Type B pancreatic cell (in vitro differentiated cells): ENCODE measurements at regions not wholly inside any gene's neighbourhood (a gene's known extent, or its start where the extent isn't known, plus 50 kb on each side); places are given as distances from the start of the nearest gene placed in this dataset.

Experiments
- DNase-seq: peaks from one replicate; pipeline ENCODE4 v3.0.0; 2021; ENCODE audit warnings: mixed read lengths; ENCODE audit not compliant: unreplicated experiment; ENCODE audit errors: extremely low spot score
- H3K27ac Mint-ChIP-seq: 2 replicates; pipeline ENCODE4 v1.8.0; 2021; ENCODE audit warnings: mild to moderate bottlenecking, mixed read lengths
- H3K27me3 Mint-ChIP-seq: 2 replicates; pipeline ENCODE4 v1.8.0; 2021; ENCODE audit warnings: mixed read lengths
- H3K36me3 Mint-ChIP-seq: 2 replicates; pipeline ENCODE4 v1.8.0; 2021; ENCODE audit warnings: mixed read lengths
- H3K4me1 Mint-ChIP-seq: one replicate; pipeline ENCODE4 v1.8.0; 2021; ENCODE audit warnings: mixed read lengths; ENCODE audit not compliant: unreplicated experiment
- H3K4me3 Mint-ChIP-seq: 2 replicates; pipeline ENCODE4 v1.8.0; 2021; ENCODE audit warnings: mild to moderate bottlenecking, mixed read lengths
- H3K9me3 Mint-ChIP-seq: 2 replicates; pipeline ENCODE4 v1.8.0; 2021; ENCODE audit warnings: mixed read lengths
- TF ChIP-seq, protein P1 (sequence below): fragments of 200-600 bp; sonication (generic); conservative IDR thresholded peaks from 2 replicates; pipeline ENCODE4 v1.5.0; 2021; ENCODE audit warnings: antibody characterized with exemption, mild to moderate bottlenecking

DNA sequence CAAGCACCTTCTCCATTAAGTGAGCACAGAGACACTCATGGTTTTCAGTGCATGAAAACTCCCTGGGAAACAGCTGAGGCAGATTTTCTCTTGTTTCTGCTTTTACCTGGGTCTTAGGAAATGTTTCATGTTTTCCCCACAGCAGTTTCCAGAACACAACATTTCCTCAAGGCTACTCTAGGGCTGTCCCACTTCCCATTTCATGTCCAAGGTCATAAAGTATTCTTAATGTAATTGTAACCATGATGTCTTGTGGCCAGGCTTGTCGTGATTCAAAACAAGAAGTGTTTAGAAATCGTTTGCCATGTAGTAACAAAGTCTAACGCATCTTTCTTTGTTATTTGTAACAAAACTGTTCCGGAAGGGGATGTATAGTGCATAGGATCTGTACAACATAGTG is 83.8 kb upstream of the NRP1 start:
- DNase-seq: no peak
- Mint-ChIP-seq H3K4me1 (peaks cover 17% of the 10 kb centered on the region), H3K4me3 (no peak overlapping the region), H3K27me3 (peaks cover 7% of the 10 kb centered on the region), H3K27ac (no peak overlapping the region), H3K36me3 (no peaks in the 10 kb centered on the region), H3K9me3 (no peaks in the 10 kb centered on the region)
- TF ChIP-seq, protein P1, sequence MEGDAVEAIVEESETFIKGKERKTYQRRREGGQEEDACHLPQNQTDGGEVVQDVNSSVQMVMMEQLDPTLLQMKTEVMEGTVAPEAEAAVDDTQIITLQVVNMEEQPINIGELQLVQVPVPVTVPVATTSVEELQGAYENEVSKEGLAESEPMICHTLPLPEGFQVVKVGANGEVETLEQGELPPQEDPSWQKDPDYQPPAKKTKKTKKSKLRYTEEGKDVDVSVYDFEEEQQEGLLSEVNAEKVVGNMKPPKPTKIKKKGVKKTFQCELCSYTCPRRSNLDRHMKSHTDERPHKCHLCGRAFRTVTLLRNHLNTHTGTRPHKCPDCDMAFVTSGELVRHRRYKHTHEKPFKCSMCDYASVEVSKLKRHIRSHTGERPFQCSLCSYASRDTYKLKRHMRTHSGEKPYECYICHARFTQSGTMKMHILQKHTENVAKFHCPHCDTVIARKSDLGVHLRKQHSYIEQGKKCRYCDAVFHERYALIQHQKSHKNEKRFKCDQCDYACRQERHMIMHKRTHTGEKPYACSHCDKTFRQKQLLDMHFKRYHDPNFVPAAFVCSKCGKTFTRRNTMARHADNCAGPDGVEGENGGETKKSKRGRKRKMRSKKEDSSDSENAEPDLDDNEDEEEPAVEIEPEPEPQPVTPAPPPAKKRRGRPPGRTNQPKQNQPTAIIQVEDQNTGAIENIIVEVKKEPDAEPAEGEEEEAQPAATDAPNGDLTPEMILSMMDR: no peak

DNA sequence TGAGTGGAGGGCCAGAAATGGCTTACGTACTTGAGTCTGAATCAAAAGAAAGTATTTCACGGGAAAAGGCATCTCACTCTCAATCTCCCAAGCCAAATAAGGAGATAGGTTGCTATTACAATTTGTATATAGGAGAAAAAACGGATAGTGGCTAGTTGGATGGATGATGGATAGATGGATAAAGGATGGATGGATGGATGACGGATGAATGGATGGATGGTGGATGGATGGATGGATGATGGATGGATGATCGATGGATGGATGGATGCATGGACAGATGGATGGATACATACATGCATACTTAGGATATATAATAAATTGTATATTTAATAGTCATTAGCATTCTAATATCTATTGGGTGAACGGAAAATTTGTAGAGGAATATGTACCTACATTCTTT is 82.2 kb upstream of the NRP1 start:
- Mint-ChIP-seq H3K9me3 (no peaks in the 10 kb centered on the region), H3K27ac (no peak overlapping the region), H3K4me1 (peaks cover 16% of the 10 kb centered on the region), H3K4me3 (no peak overlapping the region), H3K36me3 (no peaks in the 10 kb centered on the region), H3K27me3 (peaks cover 7% of the 10 kb centered on the region)
- TF ChIP-seq, protein P1: no peak
- no peak for DNase-seq

DNA sequence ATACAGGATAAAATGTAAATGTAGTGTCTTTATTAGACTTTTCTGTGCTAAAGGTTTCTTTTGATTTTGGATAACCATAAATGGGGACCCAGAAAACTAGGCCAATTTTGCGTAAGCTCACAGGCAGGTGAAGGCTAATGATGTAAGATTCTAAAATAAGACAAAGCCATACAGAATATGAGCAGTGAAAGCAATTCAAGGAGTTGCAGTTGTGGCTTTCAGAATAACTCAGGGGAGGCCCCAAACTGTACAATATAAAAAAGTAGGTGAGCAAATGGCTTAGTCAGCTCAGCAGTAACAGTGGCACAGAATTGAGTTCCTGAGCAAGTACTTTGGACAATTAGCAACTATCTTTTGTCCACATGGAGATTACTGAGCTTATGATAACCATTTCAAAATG is 81.7 kb upstream of the NRP1 start:
- peaks cover 7% of the 10 kb centered on the region for H3K27me3 Mint-ChIP-seq
- H3K9me3 Mint-ChIP-seq: no peaks in the 10 kb centered on the region
- TF ChIP-seq, protein P1: no peak
- H3K27ac Mint-ChIP-seq: no peak overlapping the region
- peaks cover 16% of the 10 kb centered on the region for H3K4me1 Mint-ChIP-seq
- no peak for DNase-seq
- H3K36me3 Mint-ChIP-seq: no peaks in the 10 kb centered on the region
- H3K4me3 Mint-ChIP-seq: no peak overlapping the region

DNA sequence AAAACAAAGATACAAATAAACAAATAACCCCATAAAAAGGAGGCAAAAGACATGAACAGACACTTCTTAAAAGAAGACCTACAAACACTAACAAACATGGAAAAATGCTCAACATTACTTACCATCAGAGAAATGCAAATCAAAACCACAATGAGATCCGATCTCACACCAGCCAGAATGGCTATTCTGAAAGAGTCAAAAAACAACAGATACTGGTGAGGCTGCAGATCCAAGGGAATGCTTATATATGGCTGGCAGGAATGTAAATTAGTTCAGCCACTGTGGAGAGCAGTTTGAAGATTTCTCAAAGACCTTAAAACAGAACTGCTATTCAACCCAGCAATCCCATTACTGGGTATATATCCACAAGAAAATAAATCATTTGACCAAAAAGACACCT is 80.4 kb upstream of the NRP1 start:
- Mint-ChIP-seq H3K36me3 (no peaks in the 10 kb centered on the region), H3K4me1 (peaks cover 16% of the 10 kb centered on the region), H3K27me3 (peaks cover 5% of the 10 kb centered on the region), H3K4me3 (no peak overlapping the region), H3K27ac (no peak overlapping the region), H3K9me3 (no peaks in the 10 kb centered on the region)
- no peak for DNase-seq
- TF ChIP-seq, protein P1: no peak

DNA sequence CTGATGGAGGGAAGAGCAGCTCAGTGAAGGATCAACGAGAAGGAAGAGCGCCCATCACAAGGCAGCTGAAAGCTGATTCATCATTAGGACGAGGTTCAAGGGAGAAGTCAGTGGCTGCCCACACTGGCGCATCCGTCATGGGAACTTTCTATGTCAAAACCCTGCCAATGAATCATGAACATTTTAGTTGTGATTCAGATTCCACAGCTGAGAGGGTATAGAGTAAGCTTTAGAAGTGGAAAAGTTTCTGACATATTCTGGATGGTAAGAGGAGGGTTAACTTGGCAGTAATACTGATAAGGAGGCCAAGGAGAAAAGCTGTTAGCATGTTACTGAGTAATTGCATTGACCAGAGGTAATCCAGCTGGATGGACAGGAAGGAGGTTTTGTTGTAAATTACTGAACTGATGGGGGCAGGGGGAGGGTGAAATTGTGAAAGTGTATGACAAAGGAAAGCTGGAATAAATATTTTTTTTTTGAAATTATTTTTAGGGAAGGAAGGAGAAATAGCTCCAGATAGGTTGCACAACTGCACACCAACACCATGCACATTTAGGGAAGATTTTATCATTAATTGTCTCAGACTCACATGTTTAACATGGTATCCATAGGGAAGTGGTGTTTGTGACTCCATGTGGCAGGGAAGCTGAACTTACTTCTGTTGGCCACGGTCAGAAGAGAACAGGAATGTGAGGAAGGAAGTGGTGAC is 78.3 kb upstream of the NRP1 start:
- DNase-seq: no peak
- Mint-ChIP-seq H3K9me3 (no peaks in the 10 kb centered on the region), H3K4me3 (no peak overlapping the region), H3K36me3 (no peaks in the 10 kb centered on the region), H3K27me3 (no peaks in the 10 kb centered on the region), H3K27ac (no peak overlapping the region), H3K4me1 (peaks cover 10% of the 10 kb centered on the region)
- TF ChIP-seq, protein P1: no peak

DNA sequence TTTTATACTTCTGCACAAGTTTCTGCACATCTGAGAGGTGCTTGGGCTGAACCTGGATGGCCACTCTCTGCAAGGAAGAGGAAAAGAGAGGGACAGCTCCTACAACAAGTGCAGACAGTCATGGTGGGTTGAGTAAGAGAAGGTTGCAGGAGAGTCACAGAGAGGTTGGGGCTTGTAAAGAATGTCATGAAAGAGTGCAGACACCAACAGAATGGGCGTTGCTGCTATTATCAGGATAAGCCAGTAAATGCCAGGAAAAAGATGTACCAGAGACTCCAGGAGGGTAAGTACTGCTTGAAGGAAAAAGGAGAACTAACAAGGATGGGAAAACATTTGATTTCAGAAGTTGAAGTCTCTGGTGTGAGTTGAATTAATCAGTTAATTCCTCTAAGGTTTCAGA is 77.8 kb upstream of the NRP1 start:
- Mint-ChIP-seq H3K27ac (no peak overlapping the region), H3K4me3 (no peak overlapping the region), H3K4me1 (peaks cover 10% of the 10 kb centered on the region), H3K9me3 (no peaks in the 10 kb centered on the region), H3K36me3 (no peaks in the 10 kb centered on the region), H3K27me3 (no peaks in the 10 kb centered on the region)
- no peak for DNase-seq
- TF ChIP-seq, protein P1: no peak
